ENCODE measurements at regions not wholly inside any gene's neighbourhood (a gene's known extent, or its start where the extent isn't known, plus 50 kb on each side); places are given as distances from the start of the nearest gene placed in this dataset.

GRCh38 chr10:123521076-123521475 is 145.1 kb upstream of the GPR26 start:
- Histone ChIP-seq H3K36me3 (replicated peaks in 1 of 2; ENCODE audit: control insufficient read depth in 1 of 2, insufficient read depth in 2 of 2, low read length in 2 of 2) (no peaks in the 10 kb centered on the region), H3K4me2 (ENCODE audit: low read depth, low read length) (no peak overlapping the region), H3K27me3 (ENCODE audit: control insufficient read depth in 1 of 2, insufficient read depth in 2 of 2, low read length in 2 of 2) (no peaks in the 10 kb centered on the region), H3K4me1 (ENCODE audit: insufficient read depth, low read length) (no peaks in the 10 kb centered on the region), H3K9me3 (ENCODE audit: low read length) (no peaks in the 10 kb centered on the region), H3K9ac (ENCODE audit: insufficient read depth, low read depth, low read length) (no peak overlapping the region), H3K4me3 (replicated peaks in 1 of 3; ENCODE audit: insufficient read depth in 1 of 3, low read depth in 2 of 3, low read length in 3 of 3) (no peak overlapping the region), H2AFZ (ENCODE audit: low read length) (no peak overlapping the region), H3K27ac (ENCODE audit: extremely low read length, insufficient read depth, low read length) (no peak overlapping the region), H4K20me1 (ENCODE audit: insufficient read depth, low read length) (no peaks in the 10 kb centered on the region), H3K79me2 (ENCODE audit: insufficient read depth, low read length) (no peaks in the 10 kb centered on the region)
- intact Hi-C loops (cut with micrococcal nuclease; ENCODE audit: unreplicated experiment) = no loop called here
- ChIA-PET CTCF (ENCODE audit: low intra/inter-chr PET ratio, low total read pairs) (no interaction called here), POLR2A (no interaction called here)
- FAIRE-seq (no peak), ATAC-seq (no peak), DNase-seq (ENCODE audit: low spot score) (no peak)
- no TSS peak for BruUV-seq (replicated peaks)
- WGBS (ENCODE audit: low lambda C conversion rate) = no CpG with 5 or more reads among the region's 3 CpGs
- in situ Hi-C loops (cut with HindIII; ENCODE audit: extremely low pct_ligation_motif_present, low pct_unique_long_range_greater_than_20kb) = no loop called here
- TF ChIP-seq NR1H2 (CRISPR knock-in tag; IDR thresholded peaks at IDR 0.05; ENCODE audit: borderline replicate concordance, low read depth) (no peak), POLR2G (IDR thresholded peaks at IDR 0.05; ENCODE audit: low read depth, low read length) (no peak), ZNF446 (CRISPR knock-in tag; IDR thresholded peaks at IDR 0.05) (no peak), CREB1 (IDR thresholded peaks at IDR 0.05) (no peak), CREB1 (CRISPR knock-in tag; IDR thresholded peaks at IDR 0.05) (no peak), ZNF646 (CRISPR knock-in tag; IDR thresholded peaks at IDR 0.05) (no peak), KAT8 (CRISPR knock-in tag; IDR thresholded peaks at IDR 0.05) (no peak), ZNF207 (IDR thresholded peaks at IDR 0.05; ENCODE audit: borderline replicate concordance) (no peak), ELF3 (CRISPR knock-in tag; IDR thresholded peaks at IDR 0.05) (no peak), MTF1 (CRISPR knock-in tag; IDR thresholded peaks at IDR 0.05) (no peak), ELF4 (CRISPR knock-in tag; IDR thresholded peaks at IDR 0.05; ENCODE audit: borderline replicate concordance) (no peak)
- TF ChIP-seq, protein P1, sequence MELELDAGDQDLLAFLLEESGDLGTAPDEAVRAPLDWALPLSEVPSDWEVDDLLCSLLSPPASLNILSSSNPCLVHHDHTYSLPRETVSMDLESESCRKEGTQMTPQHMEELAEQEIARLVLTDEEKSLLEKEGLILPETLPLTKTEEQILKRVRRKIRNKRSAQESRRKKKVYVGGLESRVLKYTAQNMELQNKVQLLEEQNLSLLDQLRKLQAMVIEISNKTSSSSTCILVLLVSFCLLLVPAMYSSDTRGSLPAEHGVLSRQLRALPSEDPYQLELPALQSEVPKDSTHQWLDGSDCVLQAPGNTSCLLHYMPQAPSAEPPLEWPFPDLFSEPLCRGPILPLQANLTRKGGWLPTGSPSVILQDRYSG (CRISPR knock-in tag; IDR thresholded peaks at IDR 0.05) = no peak
- TF ChIP-seq, protein P2, sequence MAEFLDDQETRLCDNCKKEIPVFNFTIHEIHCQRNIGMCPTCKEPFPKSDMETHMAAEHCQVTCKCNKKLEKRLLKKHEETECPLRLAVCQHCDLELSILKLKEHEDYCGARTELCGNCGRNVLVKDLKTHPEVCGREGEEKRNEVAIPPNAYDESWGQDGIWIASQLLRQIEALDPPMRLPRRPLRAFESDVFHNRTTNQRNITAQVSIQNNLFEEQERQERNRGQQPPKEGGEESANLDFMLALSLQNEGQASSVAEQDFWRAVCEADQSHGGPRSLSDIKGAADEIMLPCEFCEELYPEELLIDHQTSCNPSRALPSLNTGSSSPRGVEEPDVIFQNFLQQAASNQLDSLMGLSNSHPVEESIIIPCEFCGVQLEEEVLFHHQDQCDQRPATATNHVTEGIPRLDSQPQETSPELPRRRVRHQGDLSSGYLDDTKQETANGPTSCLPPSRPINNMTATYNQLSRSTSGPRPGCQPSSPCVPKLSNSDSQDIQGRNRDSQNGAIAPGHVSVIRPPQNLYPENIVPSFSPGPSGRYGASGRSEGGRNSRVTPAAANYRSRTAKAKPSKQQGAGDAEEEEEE (CRISPR knock-in tag; IDR thresholded peaks at IDR 0.05; ENCODE audit: borderline replicate concordance) = no peak

Data from HepG2 (cell line).